ENCODE measurements at regions not wholly inside any gene's neighbourhood (a gene's known extent, or its start where the extent isn't known, plus 50 kb on each side); places are given as distances from the start of the nearest gene placed in this dataset.
"Not testable (repeated sequence)": the region's sequence is repeated elsewhere in the genome, so short reads cannot be mapped to it uniquely, and the experiment has no call there.

GRCh38 chr6:77322604-77323003 is 140.7 kb downstream of the HTR1B start:
- no peak for FAIRE-seq

GRCh38 chr6:77318256-77318655 is 145.0 kb downstream of the HTR1B start:
- no peak for FAIRE-seq

- FAIRE-seq, result no peak
Measured at GRCh38 chr6:77313595-77313994, 149.7 kb downstream of the HTR1B start.

GRCh38 chr6:77299931-77300330 is 163.4 kb downstream of the HTR1B start:
- no peak for FAIRE-seq

- no peak for FAIRE-seq
Measured at GRCh38 chr6:77298283-77298682, 165.0 kb downstream of the HTR1B start.

- FAIRE-seq, result no peak
Measured at GRCh38 chr6:77292564-77293546, 170.4 kb downstream of the HTR1B start.

- no peak for FAIRE-seq
Measured at GRCh38 chr6:77290798-77291197, 172.5 kb downstream of the HTR1B start.

- FAIRE-seq, result no peak
Measured at GRCh38 chr6:77286541-77286940, 176.8 kb downstream of the HTR1B start.

- FAIRE-seq, result no peak
Measured at GRCh38 chr6:77273929-77274328, 189.4 kb downstream of the HTR1B start.

- no peak for FAIRE-seq
Measured at GRCh38 chr6:77264970-77265369, 198.3 kb downstream of the HTR1B start.

- FAIRE-seq, result no peak
Measured at GRCh38 chr6:77263003-77263402, 200.3 kb downstream of the HTR1B start.

GRCh38 chr6:77251801-77252200 is 211.5 kb downstream of the HTR1B start:
- FAIRE-seq, result not testable (repeated sequence)

- FAIRE-seq, result no peak
Measured at GRCh38 chr6:77249560-77249959, 213.7 kb downstream of the HTR1B start.

GRCh38 chr6:77245026-77245425 is 218.3 kb downstream of the HTR1B start:
- FAIRE-seq, result no peak

- no peak for FAIRE-seq
Measured at GRCh38 chr6:77231438-77232305, 231.6 kb downstream of the HTR1B start.

GRCh38 chr6:77228279-77228678 is 235.0 kb downstream of the HTR1B start:
- FAIRE-seq, result no peak

GRCh38 chr6:77217896-77218295 is 245.4 kb downstream of the HTR1B start:
- no peak for FAIRE-seq

GRCh38 chr6:77205936-77206335 is 257.4 kb downstream of the HTR1B start:
- FAIRE-seq, result no peak

GRCh38 chr6:77204555-77204954 is 258.7 kb downstream of the HTR1B start:
- no peak for FAIRE-seq

GRCh38 chr6:77183447-77183846 is 279.8 kb downstream of the HTR1B start:
- no peak for FAIRE-seq

- no peak for FAIRE-seq
Measured at GRCh38 chr6:77181749-77182148, 281.5 kb downstream of the HTR1B start.

GRCh38 chr6:77180326-77180725 is 283.0 kb downstream of the HTR1B start:
- FAIRE-seq, result no peak

- no peak for FAIRE-seq
Measured at GRCh38 chr6:77178821-77179220, 284.5 kb downstream of the HTR1B start.

- no peak for FAIRE-seq
Measured at GRCh38 chr6:77177470-77177869, 285.8 kb downstream of the HTR1B start.

All from A204.1 (cell line).